CD4-positive, alpha-beta memory T cell (primary cell): ENCODE measurements at regions not wholly inside any gene's neighbourhood (a gene's known extent, or its start where the extent isn't known, plus 50 kb on each side); places are given as distances from the start of the nearest gene placed in this dataset.
A peak's percentile ranks its signal among the peaks of the same experiment; 100 is the strongest.

Experiments
- CTCF ChIA-PET: fragments of 350-600 bp; sonication (Branson Sonifier 250); formaldehyde crosslinking; loops from one replicate; lab custom pipeline; 2021; ENCODE audit warnings: inconsistent platforms; ENCODE audit not compliant: partially characterized antibody; lab: Charles Lee
- POLR2A ChIA-PET: fragments of 350-600 bp; sonication (Branson Sonifier 250); formaldehyde crosslinking; loops from one replicate; lab custom pipeline; 2021; ENCODE audit not compliant: partially characterized antibody; lab: Charles Lee
- DNase-seq, 5 donors: peaks; one replicate each; pipeline versions ENCODE4 v3.0.0 to v3.0.0-alpha.2; 2020 to 2022; ENCODE audit warnings: mixed read lengths in 1 of 5
- H3K27ac ChIP-seq: one replicate; pipeline ENCODE4 v1.7.0; 2013; ENCODE audit warnings: low read depth, low read length
- H3K27me3 ChIP-seq: 2 replicates; pipeline ENCODE4 v1.7.0; 2013; ENCODE audit warnings: mild to moderate bottlenecking, low read length, moderate library complexity; ENCODE audit not compliant: insufficient read depth
- H3K36me3 ChIP-seq: 2 replicates; pipeline ENCODE4 v1.7.0; 2013; ENCODE audit warnings: mild to moderate bottlenecking, low read length, moderate library complexity; ENCODE audit not compliant: insufficient read depth
- H3K4me1 ChIP-seq: 2 replicates; pipeline ENCODE4 v1.7.0; 2013; ENCODE audit warnings: mild to moderate bottlenecking, low read length, moderate library complexity; ENCODE audit not compliant: insufficient read depth
- H3K4me3 ChIP-seq, 2 donors: one replicate each; pipeline ENCODE4 v1.7.0; 2013; ENCODE audit warnings: low read length in 2 of 2, mild to moderate bottlenecking in 1 of 2
- H3K9me3 ChIP-seq, 2 donors: one replicate each; pipeline ENCODE4 v1.7.0; 2013; ENCODE audit warnings: low read length in 2 of 2, control low read depth in 1 of 2; ENCODE audit not compliant: control insufficient read depth in 1 of 2
- H3K27ac Mint-ChIP-seq, 7 donors: one replicate each; pipeline ENCODE4 v1.8.0; 2020 to 2021; ENCODE audit warnings: mixed read lengths in 7 of 7, mild to moderate bottlenecking in 6 of 7, inconsistent platforms in 3 of 7, moderate library complexity in 3 of 7
- H3K27me3 Mint-ChIP-seq, 2 donors: one replicate each; pipeline ENCODE4 v1.8.0; 2020 to 2021; ENCODE audit warnings: mixed read lengths in 2 of 2
- H3K36me3 Mint-ChIP-seq, 2 donors: one replicate each; pipeline ENCODE4 v1.8.0; 2020 to 2021; ENCODE audit warnings: mixed read lengths in 2 of 2, inconsistent platforms in 1 of 2, mild to moderate bottlenecking in 1 of 2
- H3K4me1 Mint-ChIP-seq, 4 donors: one replicate each; pipeline ENCODE4 v1.8.0; 2020 to 2021; ENCODE audit warnings: mixed read lengths in 4 of 4, mild to moderate bottlenecking in 1 of 4
- H3K4me3 Mint-ChIP-seq, 8 donors: one replicate each; pipeline ENCODE4 v1.8.0; 2020 to 2021; ENCODE audit warnings: mixed read lengths in 8 of 8, mild to moderate bottlenecking in 7 of 8, moderate library complexity in 6 of 8, inconsistent platforms in 3 of 8
- H3K9me3 Mint-ChIP-seq, 8 donors: one replicate each; pipeline ENCODE4 v1.8.0; 2020 to 2021; ENCODE audit warnings: mixed read lengths in 8 of 8, mild to moderate bottlenecking in 5 of 8, inconsistent platforms in 3 of 8, moderate library complexity in 1 of 8
- intact Hi-C: fragments of 100-400 bp; cut with micrococcal nuclease; formaldehyde crosslinking; loops from one replicate; pipeline ENCODE4 v1.15.1; 2023

DNA sequence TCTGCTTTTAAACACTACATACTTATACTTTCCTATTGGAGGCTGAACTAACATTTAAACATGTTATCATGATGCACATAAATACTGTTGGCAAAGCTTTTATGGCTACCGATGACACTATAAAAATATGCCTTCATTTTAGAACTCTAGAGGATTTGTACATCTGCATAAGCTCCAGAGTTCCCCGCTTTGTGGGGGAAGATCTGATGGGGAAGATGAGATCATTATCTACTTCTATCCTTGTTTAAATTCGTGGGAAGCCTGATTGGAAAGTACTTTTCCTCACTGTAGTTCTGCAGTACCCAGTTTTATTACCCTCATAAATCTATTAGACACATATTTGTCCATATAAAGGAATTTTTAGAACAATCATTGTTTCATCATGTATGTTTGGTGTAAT, 299.6 kb upstream of the ATP2B1 start:
- no peak for DNase-seq
- H3K36me3 ChIP-seq, result no peaks in the 10 kb centered on the region
- no peaks in the 10 kb centered on the region for H3K9me3 ChIP-seq
- H3K27me3 ChIP-seq, result no peaks in the 10 kb centered on the region
- POLR2A ChIA-PET, result no interaction called here
- H3K4me1 ChIP-seq, result peaks cover 3% of the 10 kb centered on the region
- H3K36me3 Mint-ChIP-seq, result no peaks in the 10 kb centered on the region
- intact Hi-C loops, result no loop called here
- CTCF ChIA-PET, result interaction anchor here (1.2 to 1.3 kb wide), 2 partner anchors 18 to 381 kb away, joined by 3 read pairs; no protein-coding TSS in a partner anchor
- H3K4me3 ChIP-seq, result no peak overlapping the region
- H3K4me3 Mint-ChIP-seq, result no peak overlapping the region
- H3K4me1 Mint-ChIP-seq, result peaks cover 4 to 9% (median 4%) of the 10 kb centered on the region in 4 donors
- H3K27me3 Mint-ChIP-seq, result no peaks in the 10 kb centered on the region
- no peaks in the 10 kb centered on the region for H3K9me3 Mint-ChIP-seq
- H3K27ac Mint-ChIP-seq, result no peak overlapping the region
- H3K27ac ChIP-seq, result no peak overlapping the region

GRCh38 chr12:90004319-90005074, 295.9 kb upstream of the ATP2B1 start:
- Histone ChIP-seq H3K36me3 (no peaks in the 10 kb centered on the region), H3K27me3 (no peaks in the 10 kb centered on the region), H3K4me1 (no peaks in the 10 kb centered on the region), H3K9me3 (no peaks in the 10 kb centered on the region), H3K4me3 (no peak overlapping the region), H3K27ac (no peak overlapping the region)
- Mint-ChIP-seq H3K27ac (no peak overlapping the region), H3K27me3 (no peaks in the 10 kb centered on the region), H3K9me3 (no peaks in the 10 kb centered on the region), H3K4me1 (peaks cover 0 to 5% (median under 1%) of the 10 kb centered on the region in 4 donors), H3K36me3 (no peaks in the 10 kb centered on the region), H3K4me3 (no peak overlapping the region)
- intact Hi-C loops, result no loop called here
- DNase-seq, result no peak
- ChIA-PET CTCF (interaction anchor here (0.7 kb wide), 1 partner anchor 9 kb away, joined by 3 read pairs; no protein-coding TSS in a partner anchor), POLR2A (no interaction called here)

GRCh38 chr12:90003688-90004087, 295.1 kb upstream of the ATP2B1 start:
- ChIA-PET CTCF (interaction anchor here (0.7 kb wide), 1 partner anchor 10 kb away, joined by 3 read pairs; no protein-coding TSS in a partner anchor), POLR2A (no interaction called here)
- H3K4me1 ChIP-seq, result no peaks in the 10 kb centered on the region
- Mint-ChIP-seq H3K4me3 (no peak overlapping the region), H3K9me3 (no peaks in the 10 kb centered on the region), H3K27ac (no peak overlapping the region), H3K36me3 (no peaks in the 10 kb centered on the region), H3K4me1 (peaks cover 0 to 5% (median under 1%) of the 10 kb centered on the region in 4 donors), H3K27me3 (no peaks in the 10 kb centered on the region)
- H3K27ac ChIP-seq, result no peak overlapping the region
- no peaks in the 10 kb centered on the region for H3K36me3 ChIP-seq
- no peak for DNase-seq
- intact Hi-C loops, result no loop called here
- no peak overlapping the region for H3K4me3 ChIP-seq
- no peaks in the 10 kb centered on the region for H3K9me3 ChIP-seq
- no peaks in the 10 kb centered on the region for H3K27me3 ChIP-seq

DNA sequence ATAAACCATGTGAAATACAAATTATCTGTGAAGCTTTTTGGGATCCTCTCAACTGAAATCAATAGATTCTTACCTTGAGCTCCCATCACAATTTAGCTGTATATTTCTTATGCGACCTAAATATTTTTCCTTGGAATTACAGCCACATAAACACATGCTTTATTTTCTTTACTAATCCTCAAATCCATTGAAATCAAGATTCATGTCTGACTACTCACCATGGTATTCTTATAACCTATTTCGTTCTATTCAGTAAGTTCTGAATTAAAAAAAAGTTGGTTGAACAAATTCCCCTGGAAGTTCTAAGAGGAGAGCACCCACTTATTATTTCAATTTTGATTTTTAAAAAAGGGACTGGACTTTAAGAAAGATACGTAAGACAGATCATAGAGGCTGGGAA, 292.1 kb upstream of the ATP2B1 start:
- no peak overlapping the region for H3K27ac ChIP-seq
- no peak overlapping the region for H3K4me3 ChIP-seq
- Mint-ChIP-seq H3K27me3 (no peaks in the 10 kb centered on the region), H3K4me1 (peaks cover 0 to 4% (median 2%) of the 10 kb centered on the region in 4 donors), H3K36me3 (no peaks in the 10 kb centered on the region), H3K27ac (no peak overlapping the region), H3K4me3 (no peak overlapping the region), H3K9me3 (no peaks in the 10 kb centered on the region)
- intact Hi-C loops, result no loop called here
- no peak for DNase-seq
- ChIA-PET POLR2A (no interaction called here), CTCF (interaction anchor here (1.1 kb wide), 1 partner anchor 10 kb away, joined by 3 read pairs; no protein-coding TSS in a partner anchor)
- no peaks in the 10 kb centered on the region for H3K27me3 ChIP-seq
- no peaks in the 10 kb centered on the region for H3K4me1 ChIP-seq
- H3K9me3 ChIP-seq, result no peaks in the 10 kb centered on the region
- H3K36me3 ChIP-seq, result no peaks in the 10 kb centered on the region

GRCh38 chr12:89999699-90000505, 291.3 kb upstream of the ATP2B1 start:
- Histone ChIP-seq H3K9me3 (no peaks in the 10 kb centered on the region), H3K36me3 (no peaks in the 10 kb centered on the region), H3K27ac (no peak overlapping the region), H3K27me3 (no peaks in the 10 kb centered on the region), H3K4me1 (no peaks in the 10 kb centered on the region), H3K4me3 (no peak overlapping the region)
- CTCF ChIA-PET, result no interaction called here
- H3K36me3 Mint-ChIP-seq, result no peaks in the 10 kb centered on the region
- peaks cover 3 to 10% (median 6%) of the 10 kb centered on the region in 4 donors for H3K4me1 Mint-ChIP-seq
- POLR2A ChIA-PET, result no interaction called here
- no peak overlapping the region for H3K27ac Mint-ChIP-seq
- H3K9me3 Mint-ChIP-seq, result no peaks in the 10 kb centered on the region
- intact Hi-C loops, result no loop called here
- no peaks in the 10 kb centered on the region for H3K27me3 Mint-ChIP-seq
- DNase-seq, result no peak
- H3K4me3 Mint-ChIP-seq, result no peak overlapping the region

DNA sequence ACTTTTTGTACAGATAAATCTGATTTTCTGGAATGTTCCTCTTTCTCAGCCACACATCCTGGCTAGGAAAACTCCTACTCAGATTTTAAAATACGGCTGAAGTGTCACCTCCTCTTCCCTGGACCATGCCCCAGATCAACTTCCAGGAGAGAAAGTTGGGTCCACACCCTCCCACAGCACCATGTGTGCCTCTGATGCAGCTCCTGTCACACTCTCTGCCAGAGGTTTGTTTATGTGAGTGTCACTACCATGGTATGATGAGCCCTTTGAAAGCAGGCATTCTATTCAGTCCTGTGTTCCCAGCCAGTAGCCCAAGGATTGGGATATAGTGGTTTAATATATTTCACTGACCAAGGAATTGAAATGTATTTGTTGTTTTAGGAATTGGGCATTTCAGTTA, 287.2 kb upstream of the ATP2B1 start:
- ChIA-PET POLR2A (interaction anchor here (0.7 kb wide), 1 partner anchor 81 kb away, joined by 3 read pairs; no protein-coding TSS in a partner anchor), CTCF (no interaction called here)
- no peak overlapping the region for H3K27ac ChIP-seq
- intact Hi-C loops, result no loop called here
- no peak overlapping the region for H3K4me3 ChIP-seq
- H3K27me3 ChIP-seq, result no peaks in the 10 kb centered on the region
- Mint-ChIP-seq H3K27me3 (no peaks in the 10 kb centered on the region), H3K4me1 (peaks cover 32 to 42% (median 36%) of the 10 kb centered on the region in 4 donors), H3K36me3 (no peaks in the 10 kb centered on the region), H3K9me3 (no peaks in the 10 kb centered on the region), H3K4me3 (no peak overlapping the region), H3K27ac (peak overlapping the region in 3 of 7 donors; percentile 8 to 48 (median 39))
- DNase-seq, result no peak
- peaks cover 24% of the 10 kb centered on the region for H3K4me1 ChIP-seq
- no peaks in the 10 kb centered on the region for H3K36me3 ChIP-seq
- no peaks in the 10 kb centered on the region for H3K9me3 ChIP-seq

GRCh38 chr12:89994911-89995310, 286.3 kb upstream of the ATP2B1 start:
- DNase-seq, result no peak
- H3K27me3 ChIP-seq, result no peaks in the 10 kb centered on the region
- Mint-ChIP-seq H3K27me3 (no peaks in the 10 kb centered on the region), H3K4me3 (no peak overlapping the region), H3K36me3 (no peaks in the 10 kb centered on the region), H3K27ac (no peak overlapping the region), H3K4me1 (peaks cover 32 to 46% (median 37%) of the 10 kb centered on the region in 4 donors), H3K9me3 (no peaks in the 10 kb centered on the region)
- CTCF ChIA-PET, result no interaction called here
- peaks cover 24% of the 10 kb centered on the region for H3K4me1 ChIP-seq
- intact Hi-C loops, result loop anchor here (5.0 kb wide), 1 partner anchor 43 kb away; no protein-coding TSS in a partner anchor
- H3K9me3 ChIP-seq, result no peaks in the 10 kb centered on the region
- no peaks in the 10 kb centered on the region for H3K36me3 ChIP-seq
- POLR2A ChIA-PET, result interaction anchor here (0.7 to 0.8 kb wide), 2 partner anchors 9 to 82 kb away, joined by 3 read pairs; no protein-coding TSS in a partner anchor
- H3K27ac ChIP-seq, result no peak overlapping the region
- no peak overlapping the region for H3K4me3 ChIP-seq
